H1 (cell line): ENCODE measurements at regions not wholly inside any gene's neighbourhood (a gene's known extent, or its start where the extent isn't known, plus 50 kb on each side); places are given as distances from the start of the nearest gene placed in this dataset.

Source experiments
- CTCF ChIA-PET: fragments of 300-600 bp; sonication (Branson Sonifier 250); formaldehyde crosslinking; loops from one replicate; lab custom pipeline; 2021; ENCODE audit not compliant: partially characterized antibody; lab: Charles Lee
- POLR2A ChIA-PET: fragments of 300-600 bp; sonication (Branson Sonifier 250); formaldehyde crosslinking; loops from one replicate; lab custom pipeline; 2021; ENCODE audit warnings: inconsistent platforms; ENCODE audit not compliant: partially characterized antibody; lab: Charles Lee
- DNase-seq, 2 experiments: peaks; one replicate each; pipeline versions ENCODE4 v3.0.0 to v3.0.0-alpha.2; 2010 to 2022; ENCODE audit warnings: low spot score in 2 of 2, low read depth in 1 of 2, mixed read lengths in 1 of 2
- FAIRE-seq: peaks from 2 replicates; lab custom pipeline; 2011; peaks lifted over from hg19 to GRCh38; lab: Jason Lieb, UNC
- H2AFZ ChIP-seq: 2 replicates; pipeline ENCODE4 v1.8.1; 2012; ENCODE audit warnings: low read length, inconsistent platforms
- H2AK5ac ChIP-seq: 2 replicates; pipeline ENCODE4 v1.6.1; 2013; ENCODE audit warnings: low read depth, low read length
- H2BK120ac ChIP-seq: replicated peaks from 2 replicates; pipeline ENCODE3; 2013; ENCODE audit warnings: low read depth, low read length, inconsistent platforms
- H2BK12ac ChIP-seq: 2 replicates; pipeline ENCODE4 v1.6.1; 2013; ENCODE audit warnings: low read depth, low read length
- H2BK15ac ChIP-seq: 2 replicates; pipeline ENCODE4 v1.6.1; 2013; ENCODE audit warnings: low read length
- H2BK20ac ChIP-seq: 2 replicates; pipeline ENCODE4 v1.6.1; 2013; ENCODE audit warnings: low read length
- H2BK5ac ChIP-seq: 2 replicates; pipeline ENCODE4 v1.6.1; 2013; ENCODE audit warnings: low read depth, low read length
- H3K14ac ChIP-seq: 2 replicates; pipeline ENCODE4 v1.6.1; 2013; ENCODE audit warnings: inconsistent platforms; ENCODE audit not compliant: insufficient read length
- H3K18ac ChIP-seq: 2 replicates; pipeline ENCODE4 v1.6.1; 2013; ENCODE audit warnings: low read length; ENCODE audit errors: extremely low read depth
- H3K23ac ChIP-seq: 2 replicates; pipeline ENCODE4 v1.6.1; 2013; ENCODE audit warnings: inconsistent platforms; ENCODE audit not compliant: insufficient read length
- H3K23me2 ChIP-seq: 2 replicates; pipeline ENCODE4 v1.6.1; 2013; ENCODE audit warnings: low read depth, low read length
- H3K27ac ChIP-seq: 2 replicates; pipeline ENCODE4 v1.6.1; 2011; ENCODE audit warnings: low read depth, low read length, inconsistent platforms
- H3K27me3 ChIP-seq, 4 experiments: replicated peaks in 1 of 4; 1 replicate in 1 of 4; 2 replicates in 3 of 4; pipeline versions ENCODE4 v1.6.1 to v1.8.1; 2011 to 2013; ENCODE audit warnings: low read length in 3 of 4, mild to moderate bottlenecking in 3 of 4, inconsistent platforms in 2 of 4, mixed read lengths in 2 of 4, moderate library complexity in 1 of 4; ENCODE audit not compliant: control insufficient read depth in 3 of 4, insufficient read depth in 3 of 4; ENCODE audit errors: extremely low read depth in 1 of 4
- H3K36me3 ChIP-seq, 4 experiments: 2 replicates each; pipeline versions ENCODE4 v1.6.1 to v1.8.1; 2011 to 2013; ENCODE audit warnings: mild to moderate bottlenecking in 4 of 4, low read length in 3 of 4, moderate library complexity in 2 of 4, control low read depth in 1 of 4, inconsistent platforms in 1 of 4; ENCODE audit not compliant: insufficient read depth in 4 of 4, control insufficient read depth in 2 of 4
- H3K4ac ChIP-seq: replicated peaks from 2 replicates; pipeline ENCODE3; 2013; ENCODE audit warnings: low read length, low read depth, mixed read lengths, inconsistent platforms; ENCODE audit not compliant: insufficient read length
- H3K4me1 ChIP-seq, 4 experiments: replicated peaks in 1 of 4; 1 replicate in 1 of 4; 2 replicates in 3 of 4; pipeline versions ENCODE4 v1.6.1 to v1.8.1; 2011 to 2013; ENCODE audit warnings: low read length in 3 of 4, inconsistent platforms in 2 of 4, mixed read lengths in 1 of 4; ENCODE audit not compliant: insufficient read depth in 4 of 4, control insufficient read depth in 3 of 4
- H3K4me2 ChIP-seq, 2 experiments: 2 replicates each; pipeline versions ENCODE4 v1.6.1 to v1.8.1; 2011 to 2013; ENCODE audit warnings: low read depth in 2 of 2, low read length in 2 of 2, control low read depth in 1 of 2, inconsistent platforms in 1 of 2, mild to moderate bottlenecking in 1 of 2; ENCODE audit not compliant: insufficient read depth in 1 of 2
- H3K4me3 ChIP-seq, 4 experiments: fragments of 200-600, 300-600 bp in 1 of 4; sonication (generic), shearing (Covaris generic), sonication (Bioruptor Twin) in 1 of 4; 2 replicates each; pipeline versions ENCODE4 v1.5.1 to v1.8.1; 2011 to 2016; ENCODE audit warnings: low read length in 4 of 4, low read depth in 3 of 4, control low read depth in 2 of 4, inconsistent platforms in 2 of 4, mild to moderate bottlenecking in 2 of 4, mixed read lengths in 1 of 4, moderate library complexity in 1 of 4; ENCODE audit not compliant: insufficient read depth in 2 of 4; ENCODE audit errors: extremely low read depth in 1 of 4
- H3K56ac ChIP-seq: replicated peaks from 2 replicates; pipeline ENCODE3; 2013; ENCODE audit warnings: low read depth, mild to moderate bottlenecking, mixed read lengths, low read length, inconsistent platforms; ENCODE audit not compliant: insufficient read length
- H3K79me1 ChIP-seq: 2 replicates; pipeline ENCODE4 v1.6.1; 2013; ENCODE audit warnings: low read depth, low read length, control low read depth
- H3K79me2 ChIP-seq, 2 experiments: 2 replicates each; pipeline versions ENCODE4 v1.6.1 to v1.8.1; 2012 to 2013; ENCODE audit warnings: low read length in 2 of 2, mild to moderate bottlenecking in 2 of 2, inconsistent platforms in 1 of 2; ENCODE audit not compliant: insufficient read depth in 2 of 2, control insufficient read depth in 1 of 2
- H3K9ac ChIP-seq, 4 experiments: replicated peaks in 1 of 4; 1 replicate in 1 of 4; 2 replicates in 3 of 4; pipeline versions ENCODE4 v1.6.1 to v1.8.1; 2011 to 2013; ENCODE audit warnings: low read depth in 3 of 4, low read length in 3 of 4, control low read depth in 2 of 4, mild to moderate bottlenecking in 2 of 4, moderate library complexity in 2 of 4, inconsistent platforms in 1 of 4; ENCODE audit errors: extremely low read depth in 1 of 4
- H3K9me3 ChIP-seq, 2 experiments: 2 replicates each; pipeline versions ENCODE4 v1.6.1 to v1.8.1; 2012 to 2013; ENCODE audit warnings: mild to moderate bottlenecking in 2 of 2, moderate library complexity in 2 of 2, control low read depth in 1 of 2, inconsistent platforms in 1 of 2, low read depth in 1 of 2, low read length in 1 of 2, mixed read lengths in 1 of 2; ENCODE audit not compliant: insufficient read depth in 2 of 2
- H4K20me1 ChIP-seq, 2 experiments: replicated peaks in 1 of 2; 2 replicates each; pipeline versions ENCODE3 to v1.8.1; 2011 to 2013; ENCODE audit warnings: inconsistent platforms in 2 of 2, low read length in 2 of 2, mild to moderate bottlenecking in 1 of 2; ENCODE audit not compliant: insufficient read depth in 2 of 2, control insufficient read depth in 1 of 2
- H4K5ac ChIP-seq: 2 replicates; pipeline ENCODE4 v1.6.1; 2013; ENCODE audit warnings: low read length, low read depth, mixed read lengths, inconsistent platforms; ENCODE audit not compliant: insufficient read length
- H4K8ac ChIP-seq: 2 replicates; pipeline ENCODE4 v1.8.0; 2013; ENCODE audit warnings: mild to moderate bottlenecking, moderate library complexity, low read length, inconsistent platforms; ENCODE audit not compliant: insufficient read depth; ENCODE audit errors: extremely low read depth
- H4K91ac ChIP-seq: replicated peaks from 2 replicates; pipeline ENCODE3; 2013; ENCODE audit warnings: low read length, mixed read lengths, inconsistent platforms; ENCODE audit not compliant: insufficient read length
- BACH1 ChIP-seq: IDR thresholded peaks from 2 replicates; pipeline ENCODE4 v1.6.1; 2012; ENCODE audit warnings: low read length, improper control_type of control experiment
- E2F6 ChIP-seq: IDR thresholded peaks from 2 replicates; pipeline ENCODE4 v1.6.1; 2012; ENCODE audit warnings: inconsistent platforms
- EZH2 ChIP-seq: fragments of 200-600 bp; sonication (generic); IDR thresholded peaks from 2 replicates; pipeline ENCODE4 v1.7.1; 2012; ENCODE audit warnings: low read depth, mild to moderate bottlenecking, moderate library complexity, low read length, inconsistent platforms; ENCODE audit not compliant: severe bottlenecking
- HDAC2 ChIP-seq, 2 experiments: fragments of 300-600 bp in 1 of 2; sonication (generic) in 1 of 2; IDR thresholded peaks; 2 replicates each; pipeline ENCODE4 v1.6.1; 2011 to 2012; ENCODE audit warnings: low read depth in 2 of 2, low read length in 2 of 2, mild to moderate bottlenecking in 2 of 2, moderate library complexity in 2 of 2, borderline replicate concordance in 1 of 2, inconsistent platforms in 1 of 2
- JUN ChIP-seq: IDR thresholded peaks from 2 replicates; pipeline ENCODE4 v1.6.1; 2011; ENCODE audit warnings: low read depth, mild to moderate bottlenecking, improper control_type of control experiment, low read length
- KDM1A ChIP-seq: fragments of 200-600, 300-600 bp; sonication (generic); IDR thresholded peaks from 2 replicates; pipeline ENCODE4 v1.7.1; 2016; ENCODE audit warnings: mild to moderate bottlenecking, low read length, borderline replicate concordance
- KDM4A ChIP-seq: IDR thresholded peaks from one replicate; pipeline ENCODE4 v1.7.1; 2012; ENCODE audit warnings: low read depth, mild to moderate bottlenecking, moderate library complexity, low read length, inconsistent platforms; ENCODE audit not compliant: severe bottlenecking
- MAFK ChIP-seq: IDR thresholded peaks from 2 replicates; pipeline ENCODE4 v1.6.1; 2012; ENCODE audit warnings: low read depth, mild to moderate bottlenecking, improper control_type of control experiment, low read length
- MAX ChIP-seq: IDR thresholded peaks from 2 replicates; pipeline ENCODE4 v1.6.1; 2012; ENCODE audit warnings: inconsistent platforms
- NRF1 ChIP-seq: IDR thresholded peaks from 2 replicates; pipeline ENCODE4 v1.6.1; 2011; ENCODE audit warnings: mild to moderate bottlenecking, low read depth, low read length, improper control_type of control experiment
- TCF12 ChIP-seq: IDR thresholded peaks from 2 replicates; pipeline ENCODE4 v1.6.1; 2011; ENCODE audit warnings: low read depth, mild to moderate bottlenecking, low read length
- WGBS, 2 experiments: shearing (Covaris generic) in 1 of 2; methylation state at CpG; one replicate each; pipeline versions ENCODE4 v1.1.6 to v1.1.7; 2013 to 2015; ENCODE audit warnings: low lambda C conversion rate in 2 of 2, mixed read lengths in 2 of 2, inconsistent platforms in 1 of 2, low coverage in 1 of 2, missing lambda C conversion rate in 1 of 2; ENCODE audit not compliant: insufficient replicate concordance in 2 of 2, insufficient coverage in 1 of 2, insufficient read length in 1 of 2; ENCODE audit errors: extremely low coverage in 1 of 2, missing lambda C conversion rate in 1 of 2; 5-methylcytosine and 5-hydroxymethylcytosine counted together

GRCh38 chr18:55054021-55054990 is 95.0 kb upstream of the CCDC68 start:
- H2BK20ac ChIP-seq: no peak overlapping the region
- no peak for DNase-seq
- no peak overlapping the region for H2BK15ac ChIP-seq
- no peak overlapping the region for H3K4ac ChIP-seq
- no peak overlapping the region for H3K18ac ChIP-seq
- H3K36me3 ChIP-seq: no peaks in the 10 kb centered on the region
- no peak overlapping the region for H3K4me3 ChIP-seq
- no peak overlapping the region for H3K14ac ChIP-seq
- no peak overlapping the region for H4K91ac ChIP-seq
- no peak overlapping the region for H3K9ac ChIP-seq
- no peaks in the 10 kb centered on the region for H4K20me1 ChIP-seq
- H3K27ac ChIP-seq: no peak overlapping the region
- no peak overlapping the region for H2AK5ac ChIP-seq
- ChIA-PET POLR2A (interaction anchor here (0.6 kb wide), 1 partner anchor 882 kb away, joined by 3 read pairs; no protein-coding TSS in a partner anchor), CTCF (no interaction called here)
- no peaks in the 10 kb centered on the region for H3K79me1 ChIP-seq
- no peaks in the 10 kb centered on the region for H3K27me3 ChIP-seq
- H2AFZ ChIP-seq: peak overlapping the region; percentile 86; the same call in 1 of the 2 replicates
- peaks cover 2% of the 10 kb centered on the region; the same call in 1 of the 2 replicates for H3K23me2 ChIP-seq
- no peaks in the 10 kb centered on the region for H3K79me2 ChIP-seq
- H2BK12ac ChIP-seq: no peak overlapping the region
- H3K4me1 ChIP-seq: peaks cover 0 to 5% (median 2%) of the 10 kb centered on the region in 4 experiments; a peak in 2 of 7 replicates
- 94% methylated on average over 24 of the region's 24 CpGs; no CpG with 5 or more reads in 1 of the 2 experiments for WGBS, 2 experiments
- H4K5ac ChIP-seq: no peak overlapping the region
- FAIRE-seq: no peak
- no peak overlapping the region for H2BK120ac ChIP-seq
- H3K9me3 ChIP-seq: no peaks in the 10 kb centered on the region
- no peak overlapping the region for H3K4me2 ChIP-seq
- no peak overlapping the region for H3K23ac ChIP-seq
- peak overlapping the region; percentile 69; the same call in 1 of the 2 replicates for H4K8ac ChIP-seq
- no peak overlapping the region for H2BK5ac ChIP-seq
- no peak overlapping the region for H3K56ac ChIP-seq
- TF ChIP-seq E2F6: no peak
- TF ChIP-seq BACH1: no peak
- no peak for TF ChIP-seq TCF12
- no peak for TF ChIP-seq KDM4A
- no peak for TF ChIP-seq MAX
- TF ChIP-seq JUN: no peak
- no peak for TF ChIP-seq EZH2
- no peak for TF ChIP-seq HDAC2 (IDR thresholded peaks at IDR 0.05; ENCODE audit: borderline replicate concordance in 1 of 2, low read depth in 2 of 2, low read length in 2 of 2)
- no peak for TF ChIP-seq MAFK
- TF ChIP-seq KDM1A: no peak
- TF ChIP-seq NRF1: no peak
